ENCODE measurements at regions not wholly inside any gene's neighbourhood (a gene's known extent, or its start where the extent isn't known, plus 50 kb on each side); places are given as distances from the start of the nearest gene placed in this dataset.

- no peak for DNase-seq
Observed at GRCh38 chr5:87069311-87069710, 198.4 kb upstream of the RASA1 start.

- DNase-seq: no peak
Observed at GRCh38 chr5:87069974-87070608, 197.6 kb upstream of the RASA1 start.

- DNase-seq: no peak
Observed at GRCh38 chr5:87074072-87074471, 193.6 kb upstream of the RASA1 start.

GRCh38 chr5:87074934-87075541 lies 192.6 kb upstream of the RASA1 start:
- no peak for DNase-seq

GRCh38 chr5:87076411-87076810 lies 191.3 kb upstream of the RASA1 start:
- DNase-seq: no peak

GRCh38 chr5:87076931-87077330 lies 190.8 kb upstream of the RASA1 start:
- DNase-seq: no peak

- no peak for DNase-seq
Observed at GRCh38 chr5:87079219-87079618, 188.5 kb upstream of the RASA1 start.

GRCh38 chr5:87081016-87081415 lies 186.7 kb upstream of the RASA1 start:
- DNase-seq: no peak

- peak in 1 of 2 donors; percentile 5 for DNase-seq
Observed at GRCh38 chr5:87081511-87082372, 185.9 kb upstream of the RASA1 start.

GRCh38 chr5:87094347-87094746 lies 173.3 kb upstream of the RASA1 start:
- no peak for DNase-seq

GRCh38 chr5:87094833-87095232 lies 172.8 kb upstream of the RASA1 start:
- no peak for DNase-seq

GRCh38 chr5:87095787-87096186 lies 171.9 kb upstream of the RASA1 start:
- no peak for DNase-seq

- DNase-seq: no peak
Observed at GRCh38 chr5:87097664-87098063, 170.0 kb upstream of the RASA1 start.

GRCh38 chr5:87099291-87099839 lies 168.3 kb upstream of the RASA1 start:
- no peak for DNase-seq

- DNase-seq: no peak
Observed at GRCh38 chr5:87099968-87100367, 167.7 kb upstream of the RASA1 start.

GRCh38 chr5:87101321-87101720 lies 166.4 kb upstream of the RASA1 start:
- no peak for DNase-seq

GRCh38 chr5:87102841-87103240 lies 164.8 kb upstream of the RASA1 start:
- DNase-seq: no peak

- no peak for DNase-seq
Observed at GRCh38 chr5:87103616-87104287, 163.9 kb upstream of the RASA1 start.

GRCh38 chr5:87105577-87105976 lies 162.1 kb upstream of the RASA1 start:
- DNase-seq: no peak

- no peak for DNase-seq
Observed at GRCh38 chr5:87109746-87110145, 157.9 kb upstream of the RASA1 start.

- DNase-seq: no peak
Observed at GRCh38 chr5:87110721-87111120, 157.0 kb upstream of the RASA1 start.

- no peak for DNase-seq
Observed at GRCh38 chr5:87113861-87114260, 153.8 kb upstream of the RASA1 start.

GRCh38 chr5:87114631-87115030 lies 153.1 kb upstream of the RASA1 start:
- DNase-seq: no peak

All from stimulated activated CD4-positive, alpha-beta T cell treated with anti-CD3 and anti-CD28 coated beads, Interleukin-2, amount 100 ng/mL, for 48 hours (primary cell).